ENCODE measurements at regions not wholly inside any gene's neighbourhood (a gene's known extent, or its start where the extent isn't known, plus 50 kb on each side); places are given as distances from the start of the nearest gene placed in this dataset.

GRCh38 chr2:150752229-150752628 is 264.8 kb upstream of the RND3 start:
- no peak for TF ChIP-seq CTCF (IDR thresholded peaks at IDR 0.05; ENCODE audit: extremely low read depth in 1 of 2, insufficient read depth in 1 of 2, low read depth in 1 of 2, low read length in 2 of 2)
- TF ChIP-seq GATA2 (IDR thresholded peaks at IDR 0.05; ENCODE audit: insufficient read depth, insufficient read length, low read depth, low read length): no peak
- TF ChIP-seq POLR2AphosphoS5 (IDR thresholded peaks at IDR 0.05; ENCODE audit: insufficient read depth, low read depth, low read length): no peak
- no peak for TF ChIP-seq JUN (IDR thresholded peaks at IDR 0.05; ENCODE audit: borderline replicate concordance, insufficient read depth, insufficient read length, low read depth)

Data from endothelial cell of umbilical vein (primary cell).